ENCODE measurements at regions not wholly inside any gene's neighbourhood (a gene's known extent, or its start where the extent isn't known, plus 50 kb on each side); places are given as distances from the start of the nearest gene placed in this dataset.

DNA sequence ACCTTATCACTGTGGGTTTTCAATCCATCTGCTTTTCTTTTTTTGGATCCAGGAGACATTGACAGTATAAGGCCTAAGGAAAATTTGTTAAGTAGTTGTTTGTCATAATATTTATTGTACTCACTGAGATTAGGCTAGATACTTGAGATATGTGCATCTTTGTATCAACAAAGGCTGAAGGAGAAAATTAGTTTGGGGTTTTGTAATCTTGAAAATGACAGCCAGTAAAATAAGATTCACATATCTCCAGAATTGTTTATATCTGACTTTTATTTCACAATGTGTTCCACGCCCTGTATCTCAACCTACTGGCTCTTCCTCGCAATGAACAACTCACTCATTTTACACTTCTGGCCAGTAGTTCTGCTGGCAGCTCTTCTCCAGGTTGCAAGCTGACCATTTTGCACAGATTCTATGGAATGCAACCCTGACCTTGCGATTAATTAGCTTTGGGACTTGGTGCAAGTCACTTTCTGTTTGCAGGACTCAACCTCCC, 132.7 kb downstream of the GATA3 start:
- TF ChIP-seq EZH2phosphoT487 (IDR thresholded peaks at IDR 0.05; ENCODE audit: low read depth, severe bottlenecking, unreplicated experiment), result no peak
- no peak for TF ChIP-seq EZH2 (IDR thresholded peaks at IDR 0.05; ENCODE audit: borderline replicate concordance)
- TF ChIP-seq, protein P1, sequence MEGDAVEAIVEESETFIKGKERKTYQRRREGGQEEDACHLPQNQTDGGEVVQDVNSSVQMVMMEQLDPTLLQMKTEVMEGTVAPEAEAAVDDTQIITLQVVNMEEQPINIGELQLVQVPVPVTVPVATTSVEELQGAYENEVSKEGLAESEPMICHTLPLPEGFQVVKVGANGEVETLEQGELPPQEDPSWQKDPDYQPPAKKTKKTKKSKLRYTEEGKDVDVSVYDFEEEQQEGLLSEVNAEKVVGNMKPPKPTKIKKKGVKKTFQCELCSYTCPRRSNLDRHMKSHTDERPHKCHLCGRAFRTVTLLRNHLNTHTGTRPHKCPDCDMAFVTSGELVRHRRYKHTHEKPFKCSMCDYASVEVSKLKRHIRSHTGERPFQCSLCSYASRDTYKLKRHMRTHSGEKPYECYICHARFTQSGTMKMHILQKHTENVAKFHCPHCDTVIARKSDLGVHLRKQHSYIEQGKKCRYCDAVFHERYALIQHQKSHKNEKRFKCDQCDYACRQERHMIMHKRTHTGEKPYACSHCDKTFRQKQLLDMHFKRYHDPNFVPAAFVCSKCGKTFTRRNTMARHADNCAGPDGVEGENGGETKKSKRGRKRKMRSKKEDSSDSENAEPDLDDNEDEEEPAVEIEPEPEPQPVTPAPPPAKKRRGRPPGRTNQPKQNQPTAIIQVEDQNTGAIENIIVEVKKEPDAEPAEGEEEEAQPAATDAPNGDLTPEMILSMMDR (IDR thresholded peaks at IDR 0.05; ENCODE audit: poor library complexity), result no peak
- no peaks in the 10 kb centered on the region for H3K79me2 ChIP-seq
- H4K20me1 ChIP-seq (ENCODE audit: insufficient read depth, poor library complexity, severe bottlenecking), result no peaks in the 10 kb centered on the region
- no peak overlapping the region for H3K4me3 ChIP-seq
- no peaks in the 10 kb centered on the region for H3K4me1 ChIP-seq (ENCODE audit: insufficient read depth)
- 79% methylated on average over 3 of the region's 3 CpGs for WGBS (ENCODE audit: low lambda C conversion rate, missing lambda C conversion rate)
- no peaks in the 10 kb centered on the region for H3K9me3 ChIP-seq (ENCODE audit: low read depth)
- H3K27ac ChIP-seq, result no peak overlapping the region
- H3K4me2 ChIP-seq, result no peak overlapping the region
- no peak for DNase-seq (ENCODE audit: low spot score)
- no peaks in the 10 kb centered on the region for H3K36me3 ChIP-seq (replicated peaks; ENCODE audit: insufficient read depth, low read depth)
- H3K27me3 ChIP-seq, result no peaks in the 10 kb centered on the region
- H2AFZ ChIP-seq, result no peak overlapping the region
- no peaks in the 10 kb centered on the region for H3K9me2 ChIP-seq (replicated peaks; ENCODE audit: insufficient read depth)

DNA sequence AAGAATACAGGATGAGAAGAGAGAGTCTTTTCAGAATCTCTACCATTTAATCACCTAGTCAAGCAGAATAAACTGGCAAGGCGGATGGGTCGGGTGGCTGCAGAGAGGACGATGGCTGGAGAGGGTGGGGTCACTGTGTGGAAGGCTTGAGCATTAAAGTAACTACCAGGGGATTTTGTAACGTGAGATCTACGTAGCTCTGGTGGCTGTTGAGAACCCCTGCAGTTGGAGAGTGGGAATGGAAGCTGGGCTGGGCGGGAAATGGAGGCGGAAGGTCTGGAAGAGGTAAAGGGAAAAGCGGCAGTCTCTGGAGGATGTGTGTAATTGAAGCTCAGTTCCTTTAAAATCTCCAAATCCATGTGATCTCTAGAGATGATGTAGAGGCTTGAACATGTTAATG, 135.0 kb downstream of the GATA3 start:
- Histone ChIP-seq H3K9me2 (replicated peaks; ENCODE audit: insufficient read depth) (no peaks in the 10 kb centered on the region), H4K20me1 (ENCODE audit: insufficient read depth, poor library complexity, severe bottlenecking) (no peaks in the 10 kb centered on the region), H3K27ac (no peak overlapping the region), H3K79me2 (no peaks in the 10 kb centered on the region), H2AFZ (no peak overlapping the region), H3K4me2 (no peak overlapping the region), H3K4me1 (ENCODE audit: insufficient read depth) (no peaks in the 10 kb centered on the region), H3K36me3 (replicated peaks; ENCODE audit: insufficient read depth, low read depth) (no peaks in the 10 kb centered on the region), H3K27me3 (no peaks in the 10 kb centered on the region), H3K4me3 (no peak overlapping the region), H3K9me3 (ENCODE audit: low read depth) (no peaks in the 10 kb centered on the region)
- DNase-seq (ENCODE audit: low spot score), result no peak
- TF ChIP-seq, protein P1 (IDR thresholded peaks at IDR 0.05; ENCODE audit: poor library complexity), result no peak
- TF ChIP-seq EZH2 (IDR thresholded peaks at IDR 0.05; ENCODE audit: borderline replicate concordance) (no peak), EZH2phosphoT487 (IDR thresholded peaks at IDR 0.05; ENCODE audit: low read depth, severe bottlenecking, unreplicated experiment) (no peak)
- 76% methylated on average over 8 of the region's 8 CpGs for whole genome bisulfite sequencing (ENCODE audit: low lambda C conversion rate, missing lambda C conversion rate)

DNA sequence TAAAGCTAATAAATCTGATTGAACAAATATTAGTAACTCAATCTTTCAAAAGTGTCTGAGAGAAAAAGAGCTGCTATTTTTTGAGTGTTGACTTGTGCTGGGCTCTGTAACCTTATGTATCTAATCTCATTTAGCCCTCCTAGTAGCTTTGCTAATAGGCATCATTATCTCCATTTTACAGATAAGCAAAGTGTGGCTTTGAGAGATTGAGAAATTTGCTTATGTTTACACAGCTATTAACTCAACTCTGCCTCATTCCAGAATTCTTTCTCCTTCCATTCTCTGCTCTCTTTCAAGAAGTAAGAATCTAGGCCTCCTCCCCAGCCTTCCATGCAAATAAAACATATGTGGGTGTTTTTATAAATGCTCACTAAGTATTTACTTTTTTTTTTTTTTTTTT, 137.8 kb downstream of the GATA3 start:
- Histone ChIP-seq H3K79me2 (no peaks in the 10 kb centered on the region), H3K27me3 (no peaks in the 10 kb centered on the region), H3K9me2 (replicated peaks; ENCODE audit: insufficient read depth) (no peaks in the 10 kb centered on the region), H3K36me3 (replicated peaks; ENCODE audit: insufficient read depth, low read depth) (no peaks in the 10 kb centered on the region), H3K9me3 (ENCODE audit: low read depth) (no peaks in the 10 kb centered on the region), H3K27ac (no peak overlapping the region), H2AFZ (no peak overlapping the region), H4K20me1 (ENCODE audit: insufficient read depth, poor library complexity, severe bottlenecking) (no peaks in the 10 kb centered on the region), H3K4me1 (ENCODE audit: insufficient read depth) (no peaks in the 10 kb centered on the region), H3K4me2 (no peak overlapping the region), H3K4me3 (no peak overlapping the region)
- no peak for DNase-seq (ENCODE audit: low spot score)
- TF ChIP-seq EZH2 (IDR thresholded peaks at IDR 0.05; ENCODE audit: borderline replicate concordance) (no peak), EZH2phosphoT487 (IDR thresholded peaks at IDR 0.05; ENCODE audit: low read depth, severe bottlenecking, unreplicated experiment) (no peak)
- TF ChIP-seq, protein P1 (IDR thresholded peaks at IDR 0.05; ENCODE audit: poor library complexity), result no peak

DNA sequence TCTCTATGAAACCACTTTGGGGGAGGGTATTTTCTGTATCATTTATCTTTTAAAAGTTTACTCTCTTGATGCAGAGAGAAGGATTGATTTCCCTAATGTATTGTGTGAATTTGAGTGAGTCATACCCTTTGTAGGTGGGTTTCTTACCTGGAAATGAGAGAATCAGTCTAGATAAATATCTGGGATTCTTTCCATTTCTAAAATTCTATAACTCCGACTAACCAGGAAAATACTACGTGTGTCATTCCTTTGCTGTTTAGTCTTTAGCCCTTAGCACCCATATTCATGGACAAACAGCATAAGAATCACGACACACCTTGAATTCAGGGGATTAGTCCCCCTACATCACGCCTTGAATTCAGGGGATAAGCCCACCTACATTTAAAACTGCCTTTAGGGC, 139.1 kb downstream of the GATA3 start:
- no peaks in the 10 kb centered on the region for H4K20me1 ChIP-seq (ENCODE audit: insufficient read depth, poor library complexity, severe bottlenecking)
- H3K4me2 ChIP-seq, result no peak overlapping the region
- H3K27ac ChIP-seq, result no peak overlapping the region
- no peaks in the 10 kb centered on the region for H3K36me3 ChIP-seq (replicated peaks; ENCODE audit: insufficient read depth, low read depth)
- TF ChIP-seq, protein P1 (IDR thresholded peaks at IDR 0.05; ENCODE audit: poor library complexity), result no peak
- TF ChIP-seq EZH2 (IDR thresholded peaks at IDR 0.05; ENCODE audit: borderline replicate concordance), result no peak
- no peak for TF ChIP-seq EZH2phosphoT487 (IDR thresholded peaks at IDR 0.05; ENCODE audit: low read depth, severe bottlenecking, unreplicated experiment)
- no peaks in the 10 kb centered on the region for H3K4me1 ChIP-seq (ENCODE audit: insufficient read depth)
- no peak overlapping the region for H2AFZ ChIP-seq
- no peaks in the 10 kb centered on the region for H3K79me2 ChIP-seq
- no peaks in the 10 kb centered on the region for H3K9me3 ChIP-seq (ENCODE audit: low read depth)
- no peaks in the 10 kb centered on the region for H3K27me3 ChIP-seq
- DNase-seq (ENCODE audit: low spot score), result no peak
- WGBS (ENCODE audit: low lambda C conversion rate, missing lambda C conversion rate), result 53% methylated on average over 4 of the region's 4 CpGs
- no peak overlapping the region for H3K4me3 ChIP-seq
- H3K9me2 ChIP-seq (replicated peaks; ENCODE audit: insufficient read depth), result no peaks in the 10 kb centered on the region
